ENCODE measurements at regions not wholly inside any gene's neighbourhood (a gene's known extent, or its start where the extent isn't known, plus 50 kb on each side); places are given as distances from the start of the nearest gene placed in this dataset.

DNA sequence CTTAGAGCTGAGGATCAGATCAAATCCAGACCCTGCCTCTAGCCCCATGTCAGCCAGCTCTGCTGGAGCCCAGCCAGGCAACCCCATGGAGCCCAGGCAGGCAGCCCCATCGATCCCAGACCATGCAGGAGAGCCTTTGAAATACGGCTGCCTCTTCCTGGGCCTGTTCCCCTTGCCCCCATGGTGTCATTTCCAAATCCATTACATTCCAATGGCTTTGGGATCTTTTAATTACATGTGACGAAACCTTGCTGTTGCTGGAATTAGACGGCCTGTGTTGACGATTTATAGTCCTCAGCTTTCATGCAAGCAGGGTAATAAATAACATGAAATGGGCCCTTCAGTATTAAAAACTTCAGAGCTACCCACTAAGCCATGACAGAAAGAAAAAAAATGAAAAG is 75.8 kb upstream of the SLC14A2 start:
- no peaks in the 10 kb centered on the region for H4K20me1 ChIP-seq (replicated peaks; ENCODE audit: insufficient read depth)
- no peaks in the 10 kb centered on the region for H3K27me3 ChIP-seq (ENCODE audit: insufficient read depth)
- no peak overlapping the region for H3K4me3 Mint-ChIP-seq
- no peak overlapping the region for H3K4me3 ChIP-seq
- H3K36me3 ChIP-seq (ENCODE audit: insufficient read depth) = no peaks in the 10 kb centered on the region
- peaks cover 7% of the 10 kb centered on the region; the same call in 2 of the 3 replicates for H3K4me1 Mint-ChIP-seq
- ATAC-seq (no peak), DNase-seq (ENCODE audit: low spot score) (no peak)
- H3K9me2 ChIP-seq (ENCODE audit: insufficient read depth) = no peaks in the 10 kb centered on the region
- no peak overlapping the region for H2AFZ ChIP-seq
- no peak overlapping the region for H3K4me2 ChIP-seq
- no peak overlapping the region for H3K27ac ChIP-seq (ENCODE audit: low read depth)
- TF ChIP-seq ETS1 (IDR thresholded peaks at IDR 0.05) (no peak), CREB1 (CRISPR knock-in tag; IDR thresholded peaks at IDR 0.05; ENCODE audit: low read depth) (no peak), ZNF114 (CRISPR knock-in tag; IDR thresholded peaks at IDR 0.05) (no peak), EZH2 (IDR thresholded peaks at IDR 0.05; ENCODE audit: low read depth, unreplicated experiment) (no peak), POLR2AphosphoS5 (IDR thresholded peaks at IDR 0.05; ENCODE audit: low read depth) (no peak), ZNF462 (CRISPR knock-in tag; IDR thresholded peaks at IDR 0.05) (no peak), STAT1 (IDR thresholded peaks at IDR 0.05; ENCODE audit: unreplicated experiment) (no peak), JUNB (IDR thresholded peaks at IDR 0.05; ENCODE audit: unreplicated experiment) (no peak), ZNF331 (CRISPR knock-in tag; IDR thresholded peaks at IDR 0.05; ENCODE audit: low read depth) (no peak), NANOG (IDR thresholded peaks at IDR 0.05; ENCODE audit: borderline replicate concordance) (no peak), EZH2phosphoT487 (IDR thresholded peaks at IDR 0.05; ENCODE audit: unreplicated experiment) (no peak)
- TF ChIP-seq, protein P1, sequence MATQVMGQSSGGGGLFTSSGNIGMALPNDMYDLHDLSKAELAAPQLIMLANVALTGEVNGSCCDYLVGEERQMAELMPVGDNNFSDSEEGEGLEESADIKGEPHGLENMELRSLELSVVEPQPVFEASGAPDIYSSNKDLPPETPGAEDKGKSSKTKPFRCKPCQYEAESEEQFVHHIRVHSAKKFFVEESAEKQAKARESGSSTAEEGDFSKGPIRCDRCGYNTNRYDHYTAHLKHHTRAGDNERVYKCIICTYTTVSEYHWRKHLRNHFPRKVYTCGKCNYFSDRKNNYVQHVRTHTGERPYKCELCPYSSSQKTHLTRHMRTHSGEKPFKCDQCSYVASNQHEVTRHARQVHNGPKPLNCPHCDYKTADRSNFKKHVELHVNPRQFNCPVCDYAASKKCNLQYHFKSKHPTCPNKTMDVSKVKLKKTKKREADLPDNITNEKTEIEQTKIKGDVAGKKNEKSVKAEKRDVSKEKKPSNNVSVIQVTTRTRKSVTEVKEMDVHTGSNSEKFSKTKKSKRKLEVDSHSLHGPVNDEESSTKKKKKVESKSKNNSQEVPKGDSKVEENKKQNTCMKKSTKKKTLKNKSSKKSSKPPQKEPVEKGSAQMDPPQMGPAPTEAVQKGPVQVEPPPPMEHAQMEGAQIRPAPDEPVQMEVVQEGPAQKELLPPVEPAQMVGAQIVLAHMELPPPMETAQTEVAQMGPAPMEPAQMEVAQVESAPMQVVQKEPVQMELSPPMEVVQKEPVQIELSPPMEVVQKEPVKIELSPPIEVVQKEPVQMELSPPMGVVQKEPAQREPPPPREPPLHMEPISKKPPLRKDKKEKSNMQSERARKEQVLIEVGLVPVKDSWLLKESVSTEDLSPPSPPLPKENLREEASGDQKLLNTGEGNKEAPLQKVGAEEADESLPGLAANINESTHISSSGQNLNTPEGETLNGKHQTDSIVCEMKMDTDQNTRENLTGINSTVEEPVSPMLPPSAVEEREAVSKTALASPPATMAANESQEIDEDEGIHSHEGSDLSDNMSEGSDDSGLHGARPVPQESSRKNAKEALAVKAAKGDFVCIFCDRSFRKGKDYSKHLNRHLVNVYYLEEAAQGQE (IDR thresholded peaks at IDR 0.05; ENCODE audit: unreplicated experiment) = no peak
- TF ChIP-seq, protein P2, sequence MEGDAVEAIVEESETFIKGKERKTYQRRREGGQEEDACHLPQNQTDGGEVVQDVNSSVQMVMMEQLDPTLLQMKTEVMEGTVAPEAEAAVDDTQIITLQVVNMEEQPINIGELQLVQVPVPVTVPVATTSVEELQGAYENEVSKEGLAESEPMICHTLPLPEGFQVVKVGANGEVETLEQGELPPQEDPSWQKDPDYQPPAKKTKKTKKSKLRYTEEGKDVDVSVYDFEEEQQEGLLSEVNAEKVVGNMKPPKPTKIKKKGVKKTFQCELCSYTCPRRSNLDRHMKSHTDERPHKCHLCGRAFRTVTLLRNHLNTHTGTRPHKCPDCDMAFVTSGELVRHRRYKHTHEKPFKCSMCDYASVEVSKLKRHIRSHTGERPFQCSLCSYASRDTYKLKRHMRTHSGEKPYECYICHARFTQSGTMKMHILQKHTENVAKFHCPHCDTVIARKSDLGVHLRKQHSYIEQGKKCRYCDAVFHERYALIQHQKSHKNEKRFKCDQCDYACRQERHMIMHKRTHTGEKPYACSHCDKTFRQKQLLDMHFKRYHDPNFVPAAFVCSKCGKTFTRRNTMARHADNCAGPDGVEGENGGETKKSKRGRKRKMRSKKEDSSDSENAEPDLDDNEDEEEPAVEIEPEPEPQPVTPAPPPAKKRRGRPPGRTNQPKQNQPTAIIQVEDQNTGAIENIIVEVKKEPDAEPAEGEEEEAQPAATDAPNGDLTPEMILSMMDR (conservative IDR thresholded peaks at IDR 0.05; ENCODE audit: low read depth in 2 of 2) = no peak
- no peaks in the 10 kb centered on the region; the same call in 1 of the 3 replicates for H3K9me3 Mint-ChIP-seq
- H3K27ac Mint-ChIP-seq = no peak overlapping the region
- no peaks in the 10 kb centered on the region for H3K79me2 ChIP-seq (replicated peaks; ENCODE audit: insufficient read depth)
- H3F3A ChIP-seq (replicated peaks; ENCODE audit: low read depth) = no peaks in the 10 kb centered on the region
- H3K36me3 Mint-ChIP-seq (ENCODE audit: low read depth) = 0 out of 3 replicates have a peak, but pooled peaks cover 3% of the 10 kb centered on the region
- H3K27me3 Mint-ChIP-seq (ENCODE audit: insufficient read depth, low read depth, poor library complexity) = peaks cover 2% of the 10 kb centered on the region
- H3K4me1 ChIP-seq (ENCODE audit: insufficient read depth) = no peaks in the 10 kb centered on the region
